ENCODE measurements at regions not wholly inside any gene's neighbourhood (a gene's known extent, or its start where the extent isn't known, plus 50 kb on each side); places are given as distances from the start of the nearest gene placed in this dataset.

GRCh38 chr5:86786955-86787354 is 169.2 kb downstream of the COX7C start:
- TF ChIP-seq, protein P1, sequence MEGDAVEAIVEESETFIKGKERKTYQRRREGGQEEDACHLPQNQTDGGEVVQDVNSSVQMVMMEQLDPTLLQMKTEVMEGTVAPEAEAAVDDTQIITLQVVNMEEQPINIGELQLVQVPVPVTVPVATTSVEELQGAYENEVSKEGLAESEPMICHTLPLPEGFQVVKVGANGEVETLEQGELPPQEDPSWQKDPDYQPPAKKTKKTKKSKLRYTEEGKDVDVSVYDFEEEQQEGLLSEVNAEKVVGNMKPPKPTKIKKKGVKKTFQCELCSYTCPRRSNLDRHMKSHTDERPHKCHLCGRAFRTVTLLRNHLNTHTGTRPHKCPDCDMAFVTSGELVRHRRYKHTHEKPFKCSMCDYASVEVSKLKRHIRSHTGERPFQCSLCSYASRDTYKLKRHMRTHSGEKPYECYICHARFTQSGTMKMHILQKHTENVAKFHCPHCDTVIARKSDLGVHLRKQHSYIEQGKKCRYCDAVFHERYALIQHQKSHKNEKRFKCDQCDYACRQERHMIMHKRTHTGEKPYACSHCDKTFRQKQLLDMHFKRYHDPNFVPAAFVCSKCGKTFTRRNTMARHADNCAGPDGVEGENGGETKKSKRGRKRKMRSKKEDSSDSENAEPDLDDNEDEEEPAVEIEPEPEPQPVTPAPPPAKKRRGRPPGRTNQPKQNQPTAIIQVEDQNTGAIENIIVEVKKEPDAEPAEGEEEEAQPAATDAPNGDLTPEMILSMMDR (IDR thresholded peaks at IDR 0.05): no peak
- no peak for TF ChIP-seq POLR2A (IDR thresholded peaks at IDR 0.05)
- TF ChIP-seq EP300 (IDR thresholded peaks at IDR 0.05): no peak
